ENCODE measurements at regions not wholly inside any gene's neighbourhood (a gene's known extent, or its start where the extent isn't known, plus 50 kb on each side); places are given as distances from the start of the nearest gene placed in this dataset.

GRCh38 chr9:18275313-18275990, 198.5 kb upstream of the ADAMTSL1 start:
- TF ChIP-seq CTCF (IDR thresholded peaks at IDR 0.05; ENCODE audit: insufficient read depth, low read length, poor library complexity, severe bottlenecking) (no peak), EZH2phosphoT487 (conservative IDR thresholded peaks at IDR 0.05; ENCODE audit: low read length) (no peak)

Data from SU-DHL-6 (cell line).